SK-N-SH treated with all-trans-retinoic acid at 6 μM for 48 hours (cell line): ENCODE measurements at regions not wholly inside any gene's neighbourhood (a gene's known extent, or its start where the extent isn't known, plus 50 kb on each side); places are given as distances from the start of the nearest gene placed in this dataset.

Experiments used
- ATAC-seq: fragments of 200-7000 bp; cut with Tn5 transposase; 3 replicates; pipeline ENCODE4 v1.9.1; 2020; ENCODE audit warnings: mild to moderate bottlenecking, moderate library complexity
- ARNTL ChIP-seq: fragments of 450-650 bp; formaldehyde crosslinking; IDR thresholded peaks from 2 replicates; pipeline ENCODE4 v1.5.0; 2020; ENCODE audit warnings: low read depth, mild to moderate bottlenecking, moderate library complexity, borderline replicate concordance
- BACH2 ChIP-seq: fragments of 250-450 bp; sonication (Bioruptor Pico); IDR thresholded peaks from 2 replicates; pipeline ENCODE4 v1.9.0; 2021; ENCODE audit warnings: mild to moderate bottlenecking, borderline replicate concordance
- CSDC2 ChIP-seq: fragments of 250-450 bp; sonication (Bioruptor Pico); IDR thresholded peaks from 2 replicates; pipeline ENCODE4 v1.5.0; 2020; ENCODE audit warnings: mild to moderate bottlenecking, moderate library complexity
- ESRRG ChIP-seq: fragments of 250-450 bp; sonication (Bioruptor Pico); IDR thresholded peaks from 2 replicates; pipeline ENCODE4 v1.6.1; 2021; ENCODE audit warnings: mild to moderate bottlenecking
- GLIS3 ChIP-seq: fragments of 250-450 bp; sonication (Bioruptor Pico); IDR thresholded peaks from 2 replicates; pipeline ENCODE4 v1.5.0; 2020; ENCODE audit warnings: mild to moderate bottlenecking, moderate library complexity
- ISL1 ChIP-seq: fragments of 250-450 bp; sonication (Bioruptor Pico); IDR thresholded peaks from 2 replicates; pipeline ENCODE4 v2.1.2; 2022; ENCODE audit warnings: mild to moderate bottlenecking, moderate library complexity
- OSR1 ChIP-seq: fragments of 250-450 bp; sonication (Bioruptor Pico); IDR thresholded peaks from 2 replicates; pipeline ENCODE4 v1.8.0; 2022; ENCODE audit warnings: moderate library complexity, mild to moderate bottlenecking, inconsistent platforms
- PPARA ChIP-seq: fragments of 250-450 bp; sonication (Bioruptor Pico); IDR thresholded peaks from 2 replicates; pipeline ENCODE4 v1.5.0; 2020; ENCODE audit warnings: mild to moderate bottlenecking, borderline replicate concordance
- RARB ChIP-seq: fragments of 250-450 bp; sonication (Bioruptor Pico); IDR thresholded peaks from 2 replicates; pipeline ENCODE4 v1.8.0; 2021; ENCODE audit warnings: mild to moderate bottlenecking, moderate library complexity
- SNAI2 ChIP-seq: fragments of 250-450 bp; sonication (Bioruptor Pico); IDR thresholded peaks from 2 replicates; pipeline ENCODE4 v1.5.0; 2020; ENCODE audit warnings: mild to moderate bottlenecking, moderate library complexity
- TCF4 ChIP-seq: fragments of 250-450 bp; sonication (Bioruptor Pico); IDR thresholded peaks from 2 replicates; pipeline ENCODE4 v1.8.0; 2021; ENCODE audit warnings: mild to moderate bottlenecking, moderate library complexity, borderline replicate concordance
- TOX ChIP-seq: fragments of 250-450 bp; sonication (Bioruptor Pico); IDR thresholded peaks from 2 replicates; pipeline ENCODE4 v1.8.0; 2021; ENCODE audit warnings: mild to moderate bottlenecking, moderate library complexity, borderline replicate concordance
- ZC3H10 ChIP-seq: fragments of 250-450 bp; sonication (Bioruptor Pico); IDR thresholded peaks from 2 replicates; pipeline ENCODE4 v1.5.1; 2021; ENCODE audit warnings: mild to moderate bottlenecking, moderate library complexity
- ZFP3 ChIP-seq: fragments of 250-450 bp; sonication (Bioruptor Pico); IDR thresholded peaks from 2 replicates; pipeline ENCODE4 v1.5.0; 2020; ENCODE audit warnings: mild to moderate bottlenecking, moderate library complexity
- ZFP30 ChIP-seq: fragments of 450-650 bp; formaldehyde crosslinking; IDR thresholded peaks from 2 replicates; pipeline ENCODE4 v1.5.0; 2022; ENCODE audit warnings: mild to moderate bottlenecking, moderate library complexity
- ZNF565 ChIP-seq: fragments of 450-650 bp; formaldehyde crosslinking; conservative IDR thresholded peaks from 2 replicates; pipeline ENCODE4 v1.5.0; 2020; ENCODE audit warnings: low read depth, mild to moderate bottlenecking, moderate library complexity
- ZNF70 ChIP-seq: fragments of 450-650 bp; formaldehyde crosslinking; IDR thresholded peaks from 2 replicates; pipeline ENCODE4 v1.5.0; 2020; ENCODE audit warnings: mild to moderate bottlenecking, moderate library complexity
- ZNF8 ChIP-seq: fragments of 450-650 bp; formaldehyde crosslinking; IDR thresholded peaks from 2 replicates; pipeline ENCODE4 v1.5.0; 2020; ENCODE audit warnings: mild to moderate bottlenecking, moderate library complexity
- TF ChIP-seq, protein P1 (sequence below): fragments of 250-450 bp; sonication (Bioruptor Pico); IDR thresholded peaks from 2 replicates; pipeline ENCODE4 v1.8.0; 2020; ENCODE audit warnings: mild to moderate bottlenecking, moderate library complexity, borderline replicate concordance
- TF ChIP-seq, protein P2 (sequence below): fragments of 250-450 bp; sonication (Bioruptor Pico); IDR thresholded peaks from 2 replicates; pipeline ENCODE4 v1.5.1; 2020; ENCODE audit warnings: low read depth, mild to moderate bottlenecking, moderate library complexity
- TF ChIP-seq, protein P3 (sequence below): fragments of 250-450 bp; sonication (Bioruptor Pico); IDR thresholded peaks from 2 replicates; pipeline ENCODE4 v1.5.0; 2020; ENCODE audit warnings: mild to moderate bottlenecking, moderate library complexity
- TF ChIP-seq, protein P4 (sequence below): fragments of 250-450 bp; sonication (Bioruptor Pico); IDR thresholded peaks from 2 replicates; pipeline ENCODE4 v1.8.0; 2021; ENCODE audit warnings: low read depth, mild to moderate bottlenecking, moderate library complexity, borderline replicate concordance
- TF ChIP-seq, protein P5 (sequence below): fragments of 250-450 bp; sonication (Bioruptor Pico); IDR thresholded peaks from 2 replicates; pipeline ENCODE4 v1.5.1; 2021; ENCODE audit warnings: mild to moderate bottlenecking, moderate library complexity

DNA sequence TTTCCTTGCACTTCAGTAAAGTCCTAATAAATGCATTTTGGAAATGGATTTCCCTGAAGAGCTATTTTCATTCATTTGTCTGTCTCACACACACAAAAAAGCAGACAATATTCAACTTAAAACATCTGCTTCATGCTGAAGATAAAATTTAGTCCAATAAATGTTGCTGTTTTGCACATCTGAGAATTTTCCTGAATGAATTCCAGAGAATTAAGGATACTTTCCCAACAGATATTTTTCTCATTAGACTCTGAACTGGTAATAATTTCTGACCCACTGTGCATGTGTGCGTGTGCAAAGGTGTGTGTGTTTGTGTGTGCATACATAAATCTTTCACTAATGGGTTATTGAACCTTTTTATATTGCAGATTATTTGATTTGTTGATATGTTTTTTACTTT lies 390.2 kb upstream of the TMEFF2 start:
- no peak for TF ChIP-seq ZFP3 (CRISPR knock-in tag)
- TF ChIP-seq GLIS3 (CRISPR knock-in tag), result no peak
- no peak for TF ChIP-seq PPARA
- no peak for TF ChIP-seq RARB (CRISPR knock-in tag)
- TF ChIP-seq, protein P1, sequence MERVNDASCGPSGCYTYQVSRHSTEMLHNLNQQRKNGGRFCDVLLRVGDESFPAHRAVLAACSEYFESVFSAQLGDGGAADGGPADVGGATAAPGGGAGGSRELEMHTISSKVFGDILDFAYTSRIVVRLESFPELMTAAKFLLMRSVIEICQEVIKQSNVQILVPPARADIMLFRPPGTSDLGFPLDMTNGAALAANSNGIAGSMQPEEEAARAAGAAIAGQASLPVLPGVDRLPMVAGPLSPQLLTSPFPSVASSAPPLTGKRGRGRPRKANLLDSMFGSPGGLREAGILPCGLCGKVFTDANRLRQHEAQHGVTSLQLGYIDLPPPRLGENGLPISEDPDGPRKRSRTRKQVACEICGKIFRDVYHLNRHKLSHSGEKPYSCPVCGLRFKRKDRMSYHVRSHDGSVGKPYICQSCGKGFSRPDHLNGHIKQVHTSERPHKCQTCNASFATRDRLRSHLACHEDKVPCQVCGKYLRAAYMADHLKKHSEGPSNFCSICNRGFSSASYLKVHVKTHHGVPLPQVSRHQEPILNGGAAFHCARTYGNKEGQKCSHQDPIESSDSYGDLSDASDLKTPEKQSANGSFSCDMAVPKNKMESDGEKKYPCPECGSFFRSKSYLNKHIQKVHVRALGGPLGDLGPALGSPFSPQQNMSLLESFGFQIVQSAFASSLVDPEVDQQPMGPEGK (CRISPR knock-in tag), result no peak
- TF ChIP-seq CSDC2 (CRISPR knock-in tag), result no peak
- TF ChIP-seq ZNF565 (CRISPR knock-in tag), result no peak
- TF ChIP-seq, protein P2, sequence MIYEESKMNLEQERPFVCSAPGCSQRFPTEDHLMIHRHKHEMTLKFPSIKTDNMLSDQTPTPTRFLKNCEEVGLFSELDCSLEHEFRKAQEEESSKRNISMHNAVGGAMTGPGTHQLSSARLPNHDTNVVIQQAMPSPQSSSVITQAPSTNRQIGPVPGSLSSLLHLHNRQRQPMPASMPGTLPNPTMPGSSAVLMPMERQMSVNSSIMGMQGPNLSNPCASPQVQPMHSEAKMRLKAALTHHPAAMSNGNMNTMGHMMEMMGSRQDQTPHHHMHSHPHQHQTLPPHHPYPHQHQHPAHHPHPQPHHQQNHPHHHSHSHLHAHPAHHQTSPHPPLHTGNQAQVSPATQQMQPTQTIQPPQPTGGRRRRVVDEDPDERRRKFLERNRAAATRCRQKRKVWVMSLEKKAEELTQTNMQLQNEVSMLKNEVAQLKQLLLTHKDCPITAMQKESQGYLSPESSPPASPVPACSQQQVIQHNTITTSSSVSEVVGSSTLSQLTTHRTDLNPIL, result no peak
- no peak for TF ChIP-seq ZNF70 (CRISPR knock-in tag)
- no peak for TF ChIP-seq TCF4
- no peak for TF ChIP-seq ZC3H10 (CRISPR knock-in tag)
- no peak for TF ChIP-seq ZNF8 (CRISPR knock-in tag)
- no peak for TF ChIP-seq ZFP30 (CRISPR knock-in tag)
- TF ChIP-seq BACH2 (CRISPR knock-in tag), result no peak
- no peak for ATAC-seq

DNA sequence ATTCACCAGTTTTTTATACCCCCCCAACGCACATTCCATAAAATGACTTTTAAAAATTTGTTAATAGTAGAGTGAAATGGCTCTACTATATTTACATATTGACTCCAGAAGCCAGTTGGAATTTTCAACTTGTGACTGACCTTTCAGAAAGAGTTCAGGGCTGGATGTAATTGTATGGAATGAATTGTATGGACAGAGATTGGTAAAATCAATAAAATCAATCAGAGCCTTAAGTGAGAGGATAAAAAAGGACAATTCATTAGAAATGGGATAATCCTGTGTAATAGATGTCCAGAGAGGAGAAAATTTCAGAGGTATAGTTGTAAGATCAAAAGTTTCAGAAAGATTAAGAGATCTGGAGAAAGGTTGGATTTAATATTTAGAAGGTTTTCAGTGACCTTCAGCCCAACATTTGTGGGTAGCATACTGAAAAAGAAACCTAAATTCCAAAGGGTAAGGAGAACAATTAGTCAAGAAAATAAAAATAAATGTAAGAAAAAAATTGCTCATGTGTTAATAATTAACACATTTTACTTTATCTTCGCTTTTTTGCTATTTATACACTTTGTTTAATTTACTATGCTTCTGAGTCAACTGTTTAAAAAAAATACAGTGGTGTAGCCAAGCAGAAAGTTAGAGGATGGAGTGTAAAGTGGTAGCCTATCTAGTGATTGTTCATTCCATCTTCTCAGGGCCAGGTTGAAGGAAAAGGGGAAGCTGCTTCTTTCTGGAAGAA lies 385.4 kb upstream of the TMEFF2 start:
- TF ChIP-seq ISL1 (CRISPR knock-in tag), result no peak
- no peak for TF ChIP-seq TOX (CRISPR knock-in tag)
- no peak for TF ChIP-seq GLIS3 (CRISPR knock-in tag)
- TF ChIP-seq, protein P3, sequence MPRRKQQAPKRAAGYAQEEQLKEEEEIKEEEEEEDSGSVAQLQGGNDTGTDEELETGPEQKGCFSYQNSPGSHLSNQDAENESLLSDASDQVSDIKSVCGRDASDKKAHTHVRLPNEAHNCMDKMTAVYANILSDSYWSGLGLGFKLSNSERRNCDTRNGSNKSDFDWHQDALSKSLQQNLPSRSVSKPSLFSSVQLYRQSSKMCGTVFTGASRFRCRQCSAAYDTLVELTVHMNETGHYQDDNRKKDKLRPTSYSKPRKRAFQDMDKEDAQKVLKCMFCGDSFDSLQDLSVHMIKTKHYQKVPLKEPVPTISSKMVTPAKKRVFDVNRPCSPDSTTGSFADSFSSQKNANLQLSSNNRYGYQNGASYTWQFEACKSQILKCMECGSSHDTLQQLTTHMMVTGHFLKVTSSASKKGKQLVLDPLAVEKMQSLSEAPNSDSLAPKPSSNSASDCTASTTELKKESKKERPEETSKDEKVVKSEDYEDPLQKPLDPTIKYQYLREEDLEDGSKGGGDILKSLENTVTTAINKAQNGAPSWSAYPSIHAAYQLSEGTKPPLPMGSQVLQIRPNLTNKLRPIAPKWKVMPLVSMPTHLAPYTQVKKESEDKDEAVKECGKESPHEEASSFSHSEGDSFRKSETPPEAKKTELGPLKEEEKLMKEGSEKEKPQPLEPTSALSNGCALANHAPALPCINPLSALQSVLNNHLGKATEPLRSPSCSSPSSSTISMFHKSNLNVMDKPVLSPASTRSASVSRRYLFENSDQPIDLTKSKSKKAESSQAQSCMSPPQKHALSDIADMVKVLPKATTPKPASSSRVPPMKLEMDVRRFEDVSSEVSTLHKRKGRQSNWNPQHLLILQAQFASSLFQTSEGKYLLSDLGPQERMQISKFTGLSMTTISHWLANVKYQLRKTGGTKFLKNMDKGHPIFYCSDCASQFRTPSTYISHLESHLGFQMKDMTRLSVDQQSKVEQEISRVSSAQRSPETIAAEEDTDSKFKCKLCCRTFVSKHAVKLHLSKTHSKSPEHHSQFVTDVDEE (CRISPR knock-in tag), result no peak
- TF ChIP-seq, protein P2, result no peak
- TF ChIP-seq ZNF565 (CRISPR knock-in tag), result no peak
- no peak for TF ChIP-seq ZFP30 (CRISPR knock-in tag)
- TF ChIP-seq PPARA, result no peak
- no peak for TF ChIP-seq CSDC2 (CRISPR knock-in tag)
- TF ChIP-seq, protein P4, sequence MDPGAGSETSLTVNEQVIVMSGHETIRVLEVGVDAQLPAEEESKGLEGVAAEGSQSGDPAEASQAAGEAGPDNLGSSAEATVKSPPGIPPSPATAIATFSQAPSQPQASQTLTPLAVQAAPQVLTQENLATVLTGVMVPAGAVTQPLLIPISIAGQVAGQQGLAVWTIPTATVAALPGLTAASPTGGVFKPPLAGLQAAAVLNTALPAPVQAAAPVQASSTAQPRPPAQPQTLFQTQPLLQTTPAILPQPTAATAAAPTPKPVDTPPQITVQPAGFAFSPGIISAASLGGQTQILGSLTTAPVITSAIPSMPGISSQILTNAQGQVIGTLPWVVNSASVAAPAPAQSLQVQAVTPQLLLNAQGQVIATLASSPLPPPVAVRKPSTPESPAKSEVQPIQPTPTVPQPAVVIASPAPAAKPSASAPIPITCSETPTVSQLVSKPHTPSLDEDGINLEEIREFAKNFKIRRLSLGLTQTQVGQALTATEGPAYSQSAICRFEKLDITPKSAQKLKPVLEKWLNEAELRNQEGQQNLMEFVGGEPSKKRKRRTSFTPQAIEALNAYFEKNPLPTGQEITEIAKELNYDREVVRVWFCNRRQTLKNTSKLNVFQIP, result no peak
- TF ChIP-seq TCF4, result no peak
- no peak for TF ChIP-seq OSR1 (CRISPR knock-in tag)
- TF ChIP-seq SNAI2 (CRISPR knock-in tag), result no peak
- no peak for TF ChIP-seq ZNF8 (CRISPR knock-in tag)
- TF ChIP-seq, protein P5, sequence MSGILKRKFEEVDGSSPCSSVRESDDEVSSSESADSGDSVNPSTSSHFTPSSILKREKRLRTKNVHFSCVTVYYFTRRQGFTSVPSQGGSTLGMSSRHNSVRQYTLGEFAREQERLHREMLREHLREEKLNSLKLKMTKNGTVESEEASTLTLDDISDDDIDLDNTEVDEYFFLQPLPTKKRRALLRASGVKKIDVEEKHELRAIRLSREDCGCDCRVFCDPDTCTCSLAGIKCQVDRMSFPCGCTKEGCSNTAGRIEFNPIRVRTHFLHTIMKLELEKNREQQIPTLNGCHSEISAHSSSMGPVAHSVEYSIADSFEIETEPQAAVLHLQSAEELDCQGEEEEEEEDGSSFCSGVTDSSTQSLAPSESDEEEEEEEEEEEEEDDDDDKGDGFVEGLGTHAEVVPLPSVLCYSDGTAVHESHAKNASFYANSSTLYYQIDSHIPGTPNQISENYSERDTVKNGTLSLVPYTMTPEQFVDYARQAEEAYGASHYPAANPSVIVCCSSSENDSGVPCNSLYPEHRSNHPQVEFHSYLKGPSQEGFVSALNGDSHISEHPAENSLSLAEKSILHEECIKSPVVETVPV, result no peak
- TF ChIP-seq ARNTL (CRISPR knock-in tag), result no peak
- TF ChIP-seq BACH2 (CRISPR knock-in tag), result no peak
- no peak for TF ChIP-seq ESRRG (CRISPR knock-in tag)
- no peak for TF ChIP-seq ZNF70 (CRISPR knock-in tag)
- ATAC-seq, result no peak
